HG03469 (cell line): ENCODE measurements at regions not wholly inside any gene's neighbourhood (a gene's known extent, or its start where the extent isn't known, plus 50 kb on each side); places are given as distances from the start of the nearest gene placed in this dataset.
"Not testable (repeated sequence)": the region's sequence is repeated elsewhere in the genome, so short reads cannot be mapped to it uniquely, and the experiment has no call there.

Experiments
- ATAC-seq: cut with Tn5 transposase; IDR thresholded peaks from one replicate; pipeline ENCODE4 v1.9.1; 2021; ENCODE audit warnings: mild to moderate bottlenecking, moderate library complexity, moderate number of reproducible peaks; ENCODE audit not compliant: unreplicated experiment

DNA sequence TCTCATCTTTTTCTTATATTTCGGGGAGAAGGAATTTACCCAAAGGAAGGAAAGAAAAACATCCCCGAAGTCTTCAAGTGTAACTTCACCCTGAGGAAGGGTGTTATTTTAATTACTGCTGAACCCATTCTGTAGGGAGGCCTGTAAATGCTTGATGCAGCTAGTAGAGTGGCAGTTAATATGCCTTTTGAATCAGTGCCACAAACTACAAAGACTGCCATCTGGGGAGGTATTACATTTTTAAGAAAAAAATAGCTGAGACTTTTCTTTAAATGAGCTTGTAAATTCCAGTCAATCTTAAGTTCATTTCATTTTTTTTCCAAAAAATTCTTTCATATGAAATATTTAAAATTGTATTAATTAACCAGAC, 233.1 kb upstream of the FERD3L start:
- no peak for ATAC-seq

DNA sequence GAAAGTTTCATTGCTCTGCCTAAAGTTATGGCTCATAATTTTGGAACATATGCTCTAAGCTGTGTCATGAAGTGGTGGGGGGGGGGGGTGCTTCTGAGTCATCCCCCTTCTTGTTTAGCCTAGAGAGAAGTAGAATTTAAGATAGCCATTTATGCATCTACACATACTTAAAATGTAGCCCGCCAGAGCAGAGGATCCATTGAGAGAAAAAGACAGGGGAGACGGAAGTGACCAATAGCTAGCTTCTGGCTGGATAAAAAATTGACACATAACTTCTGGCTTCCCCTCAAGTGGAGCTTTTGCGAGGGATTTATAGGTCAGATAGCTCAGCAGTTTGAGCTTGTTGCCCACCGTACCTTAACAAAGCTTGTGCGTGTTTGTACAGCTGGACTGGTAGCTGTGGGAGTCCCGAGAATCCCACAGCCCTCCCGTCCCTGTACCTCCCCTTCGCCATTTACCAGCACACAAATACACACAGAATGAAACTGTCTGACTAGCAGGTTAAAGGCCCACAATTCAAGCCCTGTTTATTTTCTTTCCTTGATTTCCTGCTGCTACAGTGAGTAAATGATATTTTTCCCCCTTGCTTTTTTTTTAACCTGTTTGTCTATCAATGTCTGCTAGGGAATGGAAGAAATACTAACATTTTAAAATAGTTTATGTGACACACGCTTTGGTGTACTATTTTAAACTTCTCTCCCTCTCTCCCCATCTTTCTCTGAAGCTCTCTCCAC, 232.6 kb upstream of the FERD3L start:
- no peak for ATAC-seq

DNA sequence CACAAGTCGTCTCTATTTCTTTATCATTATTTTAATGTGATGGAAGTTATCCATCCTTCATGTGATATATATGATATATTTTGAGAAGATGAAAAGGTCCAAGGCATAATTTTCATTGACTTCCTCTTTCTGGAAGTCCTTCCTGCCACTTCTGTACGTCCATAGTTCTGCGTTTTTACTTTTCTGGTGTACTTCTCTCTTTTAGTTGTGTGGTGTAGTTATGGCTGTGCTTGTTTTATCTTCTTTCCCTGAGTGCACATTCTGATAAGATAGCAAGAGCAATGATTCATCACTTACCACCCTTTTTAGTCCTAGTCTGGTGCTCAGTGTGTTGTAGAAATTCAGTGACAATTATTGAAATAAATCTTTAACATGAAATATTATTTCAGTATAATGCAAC, 231.3 kb upstream of the FERD3L start:
- ATAC-seq = no peak

DNA sequence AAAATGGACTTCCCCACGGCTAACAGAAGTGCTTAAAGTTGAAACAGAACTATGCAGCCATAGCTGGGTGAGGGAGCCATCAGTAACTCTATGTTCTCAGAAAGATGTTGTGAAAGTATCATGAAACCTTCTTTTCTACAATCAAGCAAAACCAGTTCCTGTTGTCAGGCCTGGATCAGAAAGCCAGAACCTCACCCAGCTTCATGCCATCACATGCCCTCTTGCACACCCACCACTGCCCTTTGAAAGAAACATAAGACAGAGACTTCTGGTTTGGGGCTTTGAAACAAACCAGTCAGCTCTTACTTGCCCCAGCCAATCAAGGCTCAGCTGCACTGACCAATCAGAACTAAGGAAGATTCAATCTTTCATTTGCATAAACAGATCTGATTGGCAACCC, 230.8 kb upstream of the FERD3L start:
- ATAC-seq = no peak

DNA sequence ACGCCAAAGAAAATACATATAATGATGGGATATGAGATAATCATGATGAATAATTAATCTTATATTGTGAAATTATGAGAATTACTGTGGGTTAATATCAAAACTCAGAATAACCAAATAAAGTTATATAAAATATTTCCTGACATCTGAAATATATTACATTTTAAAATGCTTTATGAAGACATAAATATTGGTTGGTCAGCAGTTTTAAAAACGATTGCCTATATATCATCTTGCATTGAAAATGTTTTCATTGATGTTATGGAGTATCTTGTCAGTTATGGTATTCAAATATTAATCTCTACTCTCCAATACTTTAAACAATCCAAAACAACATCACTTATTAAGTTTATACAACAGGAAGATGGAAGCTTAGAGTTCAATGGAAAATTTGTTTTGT, 228.1 kb upstream of the FERD3L start:
- no peak for ATAC-seq

DNA sequence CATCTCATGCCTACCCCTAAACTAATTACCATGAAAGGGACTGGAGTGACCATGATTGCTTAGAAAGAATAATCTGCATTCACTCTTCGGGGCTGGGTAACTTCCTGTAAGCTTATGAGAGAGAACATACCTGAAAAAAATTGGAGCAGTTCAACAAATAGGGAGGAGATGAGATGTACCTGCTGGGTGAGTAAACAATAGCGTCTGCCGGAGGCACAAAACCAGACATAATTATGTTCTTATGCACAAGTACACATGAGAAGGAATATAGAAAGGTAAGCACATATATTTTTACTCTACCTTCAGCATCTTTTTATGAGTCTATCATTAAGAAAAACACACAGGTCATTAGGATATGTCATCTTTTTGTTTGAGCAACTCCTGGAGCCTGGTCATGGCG, 224.6 kb upstream of the FERD3L start:
- ATAC-seq = no peak

DNA sequence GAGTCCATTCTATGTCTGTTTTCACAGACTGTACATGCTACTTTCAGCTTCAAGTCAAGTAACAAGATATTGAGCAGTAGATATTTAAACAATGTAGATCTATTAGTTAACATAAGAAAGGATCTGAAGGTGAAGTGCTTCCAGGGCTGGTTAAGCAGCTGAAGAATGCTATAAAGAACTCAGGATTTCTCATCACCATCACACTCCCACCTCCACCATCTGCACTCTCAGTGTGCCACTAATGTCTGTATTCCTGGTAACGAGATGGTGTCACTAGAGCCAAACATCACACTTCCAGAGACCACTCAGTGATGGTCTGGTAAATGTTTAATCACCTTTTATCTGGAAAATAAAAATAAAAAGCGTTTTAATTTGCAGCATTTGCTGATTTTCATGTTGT, 224.0 kb upstream of the FERD3L start:
- no peak for ATAC-seq

DNA sequence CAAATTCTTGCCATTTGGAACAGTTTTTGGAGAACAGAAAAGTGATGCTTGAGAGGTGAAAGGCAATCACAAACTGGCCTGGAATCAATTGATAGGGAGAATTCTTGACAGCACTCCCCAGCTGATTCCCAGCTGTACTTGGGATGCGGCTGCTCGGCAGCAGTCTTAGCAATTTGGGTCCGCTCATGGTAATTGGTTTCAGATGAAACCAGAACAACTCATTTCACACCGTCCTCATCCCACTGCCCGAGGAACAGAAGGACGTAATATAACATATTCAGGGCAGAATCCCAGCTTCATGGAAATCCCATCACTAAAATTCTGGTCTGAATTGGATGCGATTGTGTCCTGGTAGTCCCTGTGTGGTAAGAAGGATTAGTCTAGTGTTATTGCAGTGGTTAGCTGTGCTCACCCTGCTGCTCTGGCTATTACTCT, 223.3 kb upstream of the FERD3L start:
- ATAC-seq = no peak

DNA sequence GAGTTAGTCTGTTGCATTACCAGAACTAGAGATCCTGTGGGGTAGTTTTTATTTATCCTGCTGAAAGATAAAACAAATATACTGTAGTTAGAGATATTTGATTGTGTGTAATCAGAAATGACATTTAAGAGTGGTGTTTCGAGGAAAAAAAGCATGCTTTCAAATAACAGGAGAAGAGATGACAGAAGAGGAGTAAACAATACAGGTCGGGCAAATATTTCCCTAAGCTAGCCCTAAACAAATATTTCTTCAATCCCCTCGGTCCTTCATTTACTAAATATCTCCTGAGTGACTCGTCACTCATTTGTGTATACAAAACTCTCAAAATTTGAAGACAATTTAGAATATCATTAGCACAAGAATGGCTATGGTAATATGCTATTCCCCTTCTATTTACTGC, 219.7 kb upstream of the FERD3L start:
- no peak for ATAC-seq

DNA sequence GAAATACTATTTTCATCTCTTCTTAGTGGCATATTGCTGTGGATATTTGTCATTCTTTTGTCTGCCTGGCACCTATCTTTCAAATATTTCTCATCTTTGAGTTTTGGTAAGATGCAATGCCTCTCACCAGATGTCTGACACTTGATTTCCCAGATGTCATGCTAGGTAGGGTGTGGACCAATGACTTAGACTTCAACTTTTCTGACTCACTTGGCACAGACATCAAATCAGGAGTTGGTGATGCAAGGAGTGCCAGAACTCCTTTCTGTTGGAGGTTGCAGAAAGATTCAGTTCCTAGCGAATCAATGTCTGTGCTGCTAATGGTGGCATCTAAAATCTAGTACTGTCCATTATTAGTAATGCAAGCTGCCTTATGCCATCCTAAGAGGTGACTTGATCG, 216.9 kb upstream of the FERD3L start:
- ATAC-seq = no peak

DNA sequence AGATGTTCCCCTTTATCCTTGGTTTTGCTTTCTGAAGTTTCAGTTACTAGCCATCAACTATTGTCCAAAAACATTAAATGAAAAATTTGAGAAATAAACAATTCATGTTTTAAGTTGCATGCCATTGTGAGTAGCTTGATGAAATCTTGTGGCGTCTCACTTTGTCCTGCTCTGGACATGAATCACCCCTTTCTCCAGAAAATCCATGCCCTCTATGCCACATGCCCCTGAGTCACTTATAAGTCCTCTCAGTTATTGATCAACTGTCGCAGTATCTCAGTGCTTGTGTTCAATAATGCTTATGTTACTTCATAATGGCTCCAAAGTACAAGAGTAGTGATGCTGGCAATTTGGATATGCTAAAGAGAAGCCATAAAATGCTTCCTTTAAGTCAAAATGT, 208.0 kb upstream of the FERD3L start:
- ATAC-seq = no peak

DNA sequence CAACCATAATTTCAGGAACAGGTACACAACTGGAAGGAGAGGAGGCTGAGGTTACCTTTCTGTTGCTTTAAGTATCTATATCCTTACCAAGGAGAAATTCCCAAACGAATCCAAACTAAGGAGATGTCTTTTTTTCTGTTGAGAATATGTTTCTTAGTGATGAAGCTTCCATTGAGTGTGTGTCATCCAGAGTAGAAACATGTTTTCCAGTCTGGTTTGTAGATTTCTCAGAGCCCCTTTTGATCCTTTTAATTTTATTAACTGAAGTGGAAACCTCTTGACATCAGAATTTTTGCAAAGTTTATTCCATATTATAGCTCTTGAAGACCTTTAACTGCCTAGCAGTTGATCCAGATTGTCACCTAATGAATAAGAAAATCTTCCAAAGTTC, 207.1 kb upstream of the FERD3L start:
- no peak for ATAC-seq

DNA sequence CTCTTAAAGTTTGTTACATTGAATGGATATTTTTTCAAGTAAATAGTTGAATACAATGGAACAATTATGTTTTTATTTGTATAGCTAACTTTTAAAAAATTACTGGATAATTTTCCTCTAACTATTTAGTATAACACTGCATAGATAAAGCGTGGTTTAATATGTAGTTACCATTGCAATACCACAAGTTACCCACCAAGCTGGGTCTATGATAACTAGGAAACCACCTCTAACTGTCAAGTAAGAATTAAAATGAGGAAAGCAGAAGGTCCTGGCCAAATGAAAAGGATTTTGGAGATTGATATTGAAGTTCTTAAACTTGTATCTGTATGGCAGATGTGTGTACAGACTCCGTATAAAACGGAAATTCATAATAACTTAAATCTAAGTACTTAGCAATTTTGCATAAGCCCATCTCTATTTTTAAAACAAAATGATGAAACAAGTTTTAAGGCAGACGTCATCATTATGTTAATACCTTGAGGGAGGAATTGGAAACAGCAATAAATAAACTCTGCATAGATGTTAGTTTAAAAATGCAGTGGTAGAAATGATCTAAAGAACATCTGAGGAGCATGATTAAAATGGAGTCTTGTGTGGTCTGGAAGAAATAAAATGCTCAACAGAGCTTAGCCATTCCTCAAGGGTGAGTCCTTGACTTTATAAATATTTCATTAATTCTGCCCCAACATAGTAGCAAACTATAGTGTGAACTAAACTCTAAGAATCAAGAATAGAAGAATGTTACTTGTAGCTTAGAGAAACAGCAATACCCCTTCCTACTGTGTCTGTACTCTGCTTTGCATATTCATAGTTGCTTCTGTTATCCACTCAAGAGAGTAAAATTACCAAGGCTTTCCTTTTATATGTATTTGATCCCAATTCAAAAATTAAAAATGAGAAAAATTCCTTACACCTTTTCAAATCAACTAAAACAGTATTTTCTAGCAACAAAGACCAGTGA, 206.4 kb upstream of the FERD3L start:
- no peak for ATAC-seq

DNA sequence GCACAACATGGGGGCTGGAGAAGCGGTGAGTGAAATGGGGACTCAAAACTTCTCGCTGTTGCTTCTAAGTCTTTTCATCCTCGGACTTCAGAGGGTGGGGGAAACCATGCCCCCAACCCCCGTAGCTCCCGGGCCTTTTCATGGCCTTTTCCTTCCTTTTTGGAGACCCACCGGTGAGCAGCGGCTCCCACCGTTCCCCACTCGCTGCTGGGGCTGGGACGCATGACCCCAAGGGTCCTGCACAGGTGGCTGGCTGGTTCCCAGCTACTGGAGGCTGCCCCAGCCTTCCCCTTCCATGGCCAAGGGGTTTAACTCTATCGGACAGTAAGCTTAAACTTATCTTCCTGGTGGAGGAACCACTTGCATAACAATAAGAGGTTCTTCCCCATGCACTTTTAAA, 194.3 kb upstream of the FERD3L start:
- no peak for ATAC-seq

DNA sequence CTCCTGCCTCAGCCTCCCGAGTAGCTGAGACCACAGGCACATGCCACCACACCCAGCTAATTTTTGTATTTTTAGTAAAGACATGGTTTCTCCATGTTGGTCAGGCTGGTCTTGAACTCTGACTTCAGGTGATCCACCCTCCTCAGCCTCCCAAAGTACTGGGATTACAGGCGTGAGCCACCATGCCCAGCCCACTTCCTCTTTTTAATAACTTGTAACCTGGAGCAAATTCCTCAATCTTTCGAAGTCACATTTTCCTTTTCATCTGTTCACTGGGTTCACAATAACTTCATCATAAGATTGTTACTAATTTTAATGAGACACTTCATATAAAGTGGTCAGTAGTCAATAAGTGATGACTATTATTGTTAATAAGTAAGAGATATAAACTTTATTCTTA, 193.3 kb upstream of the FERD3L start:
- not testable (repeated sequence) for ATAC-seq

DNA sequence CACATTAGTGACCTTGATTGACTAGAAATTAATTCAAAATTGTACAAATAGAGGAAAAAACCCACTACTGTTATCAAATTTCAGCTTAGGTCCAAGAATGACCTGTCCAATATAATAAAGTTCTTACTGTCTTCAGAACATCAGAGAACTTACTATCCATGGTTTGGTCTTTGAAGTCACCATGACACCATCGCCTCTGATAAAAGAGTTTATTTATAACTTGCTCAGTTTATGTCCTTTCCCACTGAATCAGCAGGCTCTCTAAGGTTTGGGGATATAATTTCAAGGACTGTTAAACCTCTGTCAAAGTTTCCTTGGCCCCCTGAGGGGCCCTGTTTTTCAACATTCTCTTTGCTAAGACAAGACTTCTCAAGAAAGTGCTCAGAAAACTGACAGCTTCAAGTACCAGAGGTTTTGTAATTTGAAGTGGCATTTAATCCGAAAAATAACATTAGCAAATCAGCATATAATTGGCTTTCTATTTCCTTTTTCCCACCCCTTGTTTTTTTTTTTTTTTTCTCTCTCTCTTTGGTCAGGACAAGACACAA, 191.7 kb upstream of the FERD3L start:
- no peak for ATAC-seq

DNA sequence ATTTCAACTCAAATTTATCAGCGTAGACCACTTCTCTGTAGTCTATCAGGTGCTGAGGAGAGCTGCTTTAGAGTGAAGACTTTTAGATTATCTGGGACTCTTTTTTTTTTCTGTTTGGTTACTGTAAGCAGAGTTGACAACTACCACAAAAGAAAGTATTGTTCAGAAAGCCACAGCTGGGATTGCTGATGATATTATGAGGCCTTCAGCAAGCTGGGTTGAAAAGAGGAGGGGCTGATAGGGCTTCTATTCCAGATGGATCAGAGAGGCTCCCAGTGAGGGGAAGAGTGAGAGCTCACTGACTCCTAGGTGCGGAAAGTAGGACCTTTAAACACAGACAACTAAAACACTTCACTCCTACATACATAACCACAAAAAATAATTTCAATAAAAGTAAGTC, 188.5 kb upstream of the FERD3L start:
- ATAC-seq = no peak

DNA sequence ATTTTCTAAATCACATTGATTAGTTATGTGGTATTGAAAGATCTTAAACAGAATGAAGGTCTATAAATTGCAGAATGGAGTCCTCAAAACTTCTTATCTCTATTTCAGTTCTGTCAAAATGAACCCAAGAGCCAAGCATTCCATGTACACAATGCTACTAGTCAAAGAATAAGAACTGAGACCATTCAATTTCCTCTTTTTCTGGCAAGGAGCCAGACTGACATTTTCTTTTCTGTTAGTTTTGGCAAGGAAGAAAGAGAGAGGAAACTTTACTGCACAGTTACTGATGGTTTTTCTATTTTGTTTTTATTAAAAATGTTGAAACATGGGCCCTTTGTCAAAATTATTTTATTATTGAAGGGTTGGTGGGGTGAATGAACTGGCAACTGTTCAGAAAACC, 181.8 kb upstream of the FERD3L start:
- ATAC-seq = no peak

DNA sequence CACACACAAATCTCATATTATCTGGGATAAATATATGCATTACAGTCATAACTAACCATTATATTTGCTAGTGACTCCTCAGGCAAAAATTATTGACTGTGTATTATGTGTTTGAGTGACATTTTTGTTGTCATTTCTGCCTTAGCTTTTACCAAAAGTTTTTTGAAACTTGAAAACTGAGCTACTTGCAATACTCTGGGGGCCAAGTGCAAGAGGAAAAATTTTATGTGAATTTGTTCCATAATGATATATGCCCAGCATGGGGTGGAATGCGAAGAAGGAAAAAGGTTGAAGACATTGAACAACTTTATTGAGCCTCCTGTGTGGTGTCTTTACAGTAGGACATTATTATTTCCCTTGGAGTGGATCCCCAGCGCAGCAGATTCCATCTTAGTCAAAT, 176.8 kb upstream of the FERD3L start:
- ATAC-seq = no peak

DNA sequence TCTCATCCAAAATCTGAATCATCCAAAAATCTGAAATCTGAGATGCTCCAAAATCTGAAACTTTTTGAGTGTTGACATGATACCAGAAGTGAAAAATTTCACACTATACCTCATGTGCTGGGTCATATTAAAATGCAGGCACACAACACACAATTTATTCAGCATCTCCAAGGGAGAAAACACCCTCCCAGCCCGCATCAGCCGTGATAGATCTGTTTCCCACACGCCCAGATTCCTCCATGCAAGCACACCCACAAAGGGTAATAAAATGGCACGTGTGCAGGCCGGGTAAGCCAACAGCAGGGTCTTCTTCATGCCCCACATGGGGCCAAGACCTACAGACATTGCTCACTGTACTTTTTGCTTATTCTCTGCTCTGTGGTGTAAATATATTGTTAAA, 173.1 kb upstream of the FERD3L start:
- ATAC-seq = no peak

DNA sequence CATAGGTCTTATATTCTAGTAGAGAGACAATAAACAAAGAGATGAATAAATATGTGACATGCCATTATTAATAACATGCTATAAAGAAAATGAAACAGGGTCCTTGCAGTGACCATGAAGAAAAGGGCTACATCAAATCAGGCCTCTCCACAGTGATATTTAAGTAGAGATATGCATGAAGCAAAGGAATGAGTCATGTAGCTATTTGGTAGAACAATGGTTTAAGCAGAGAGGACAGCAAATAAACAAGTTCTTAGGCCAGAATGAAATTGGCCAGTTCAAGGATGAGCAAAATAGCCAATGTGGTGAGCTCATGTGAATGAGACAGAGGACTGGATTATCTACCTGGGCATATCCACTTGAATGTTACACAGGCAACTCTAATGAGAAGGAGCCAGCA, 172.2 kb upstream of the FERD3L start:
- no peak for ATAC-seq

DNA sequence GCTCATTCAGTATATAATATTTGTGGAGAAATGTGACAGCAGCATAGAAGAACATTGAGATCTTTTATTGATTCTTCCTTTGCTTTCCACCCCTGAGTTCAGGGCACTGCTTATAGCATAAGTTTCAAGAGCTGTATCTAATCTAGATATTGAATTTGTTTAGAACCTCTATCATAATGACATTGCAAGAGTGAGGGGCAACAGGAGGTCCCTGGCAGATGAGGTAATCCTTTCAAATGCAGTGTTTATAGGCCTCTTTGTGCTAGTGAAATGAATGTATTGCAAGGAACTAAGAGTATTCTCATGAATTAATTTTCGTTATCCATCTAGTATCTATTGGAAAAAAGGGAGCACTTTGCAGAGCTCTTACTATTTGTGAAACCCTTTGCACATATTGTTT, 167.2 kb upstream of the FERD3L start:
- ATAC-seq = no peak
